GM12892 (cell line): ENCODE measurements at regions not wholly inside any gene's neighbourhood (a gene's known extent, or its start where the extent isn't known, plus 50 kb on each side); places are given as distances from the start of the nearest gene placed in this dataset.

Experiments
- POLR2A ChIP-seq: IDR thresholded peaks from 2 replicates; pipeline ENCODE4 v1.6.1; 2011; ENCODE audit warnings: low read depth, low read length, control low read depth
- TAF1 ChIP-seq: IDR thresholded peaks from 2 replicates; pipeline ENCODE4 v1.6.1; 2011; ENCODE audit warnings: low read depth, mild to moderate bottlenecking, control low read depth, low read length, borderline replicate concordance

DNA sequence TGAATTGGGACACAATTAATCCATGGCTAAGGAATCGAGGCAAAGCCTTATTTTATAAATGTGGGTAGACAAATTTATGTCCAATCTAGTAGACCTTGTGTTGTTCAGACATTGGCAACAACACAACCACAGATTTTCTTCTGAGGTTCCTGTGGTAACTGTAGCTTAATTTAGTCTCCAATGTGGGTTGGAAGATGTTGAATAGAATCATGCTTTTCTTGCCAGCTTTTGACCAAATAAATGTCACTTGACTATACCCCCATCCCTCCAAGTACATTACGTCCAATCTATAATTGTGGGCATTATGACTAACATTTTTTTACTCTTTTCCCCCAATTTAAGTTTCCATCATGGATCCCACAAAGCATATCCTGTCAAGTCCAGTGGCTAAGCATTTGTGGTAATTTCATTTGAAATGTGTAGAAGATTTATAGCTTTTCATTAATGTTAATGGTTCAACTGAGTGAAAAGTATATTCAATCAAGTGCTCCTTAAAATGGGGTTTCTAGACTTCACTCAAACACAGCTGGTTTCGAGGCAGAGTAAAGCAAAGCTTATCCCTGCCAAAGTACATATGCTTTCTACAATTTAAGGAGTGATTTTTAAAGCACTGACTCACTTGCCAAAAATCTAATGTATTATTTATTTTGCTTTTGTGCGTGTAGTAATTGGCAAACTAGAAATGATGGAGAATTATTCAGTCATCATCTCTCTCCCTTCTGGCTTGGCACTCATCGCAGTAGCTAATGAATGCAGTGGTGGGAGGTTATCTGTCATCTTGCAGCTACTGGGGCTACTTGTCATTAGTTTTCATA is 141.8 kb downstream of the FAM174A start:
- TF ChIP-seq POLR2A (no peak), TAF1 (no peak)
